Breast epithelium (tissue), 3 donors: ENCODE measurements at regions not wholly inside any gene's neighbourhood (a gene's known extent, or its start where the extent isn't known, plus 50 kb on each side); places are given as distances from the start of the nearest gene placed in this dataset.

Experiments
- POLR2A ChIP-seq: fragments of 450-650 bp; IDR thresholded peaks from one replicate; pipeline ENCODE4 v1.6.1; 2016; ENCODE audit warnings: antibody characterized with exemption, mild to moderate bottlenecking, moderate library complexity
- POLR2AphosphoS5 ChIP-seq, 3 donors: sonication (generic); formaldehyde crosslinking; IDR thresholded peaks; one replicate each; pipeline ENCODE4 v1.6.1; 2017; ENCODE audit warnings: antibody characterized with exemption in 3 of 3

- TF ChIP-seq POLR2AphosphoS5 (IDR thresholded peaks at IDR 0.05) (no peak), POLR2A (no peak)
Measured at GRCh38 chr22:48057116-48057835, 1294.8 kb downstream of the TBC1D22A start.
